CD4-positive, alpha-beta T cell (primary cell): ENCODE measurements at regions not wholly inside any gene's neighbourhood (a gene's known extent, or its start where the extent isn't known, plus 50 kb on each side); places are given as distances from the start of the nearest gene placed in this dataset.

Experiments used
- ATAC-seq: fragments of 200-7000 bp; cut with Tn5 transposase; one replicate; pipeline ENCODE4 v1.10.0; 2022; ENCODE audit warnings: mild to moderate bottlenecking; ENCODE audit not compliant: poor library complexity
- CTCF ChIA-PET: fragments of 350-600 bp; sonication (Branson Sonifier 250); formaldehyde crosslinking; loops from one replicate; lab custom pipeline; 2021; ENCODE audit warnings: antibody characterized with exemption, inconsistent platforms; lab: Charles Lee
- POLR2A ChIA-PET: fragments of 350-600 bp; sonication (Branson Sonifier 250); formaldehyde crosslinking; loops from one replicate; lab custom pipeline; 2021; ENCODE audit warnings: antibody characterized with exemption, inconsistent platforms; lab: Charles Lee
- DNase-seq, 14 experiments: peaks; one replicate each; pipeline ENCODE4 v3.0.0-alpha.2; 2013 to 2020; ENCODE audit warnings: mixed read lengths in 2 of 14
- H3K27ac ChIP-seq, 2 donors: one replicate each; pipeline versions ENCODE4 v1.5.1 to v1.7.0; 2013; ENCODE audit warnings: low read length in 2 of 2, low read depth in 1 of 2, mild to moderate bottlenecking in 1 of 2
- H3K27me3 ChIP-seq, 2 experiments: 1 replicate in 1 of 2; 2 replicates in 1 of 2; pipeline versions ENCODE4 v1.6.1 to v1.7.0; 2013; ENCODE audit warnings: low read length in 2 of 2, control low read depth in 1 of 2, mild to moderate bottlenecking in 1 of 2, moderate library complexity in 1 of 2; ENCODE audit not compliant: insufficient read depth in 2 of 2, control insufficient read depth in 1 of 2
- H3K36me3 ChIP-seq: one replicate; pipeline ENCODE4 v1.6.1; 2013; ENCODE audit warnings: low read length, control low read depth; ENCODE audit not compliant: insufficient read depth
- H3K4me1 ChIP-seq: one replicate; pipeline ENCODE4 v1.6.1; 2013; ENCODE audit warnings: low read length, control low read depth; ENCODE audit not compliant: insufficient read depth
- H3K4me3 ChIP-seq: one replicate; pipeline ENCODE4 v1.5.1; 2013; ENCODE audit warnings: mild to moderate bottlenecking, low read length, moderate library complexity
- H3K9me3 ChIP-seq, 2 experiments: 1 replicate in 1 of 2; 2 replicates in 1 of 2; pipeline versions ENCODE4 v1.6.1 to v1.7.0; 2013; ENCODE audit warnings: low read length in 2 of 2, mild to moderate bottlenecking in 2 of 2, control low read depth in 1 of 2, moderate library complexity in 1 of 2; ENCODE audit not compliant: control insufficient read depth in 1 of 2, insufficient read depth in 1 of 2
- H3K27ac Mint-ChIP-seq: one replicate; pipeline ENCODE4 v1.8.0; 2020; ENCODE audit warnings: mixed read lengths
- H3K27me3 Mint-ChIP-seq: one replicate; pipeline ENCODE4 v1.8.0; 2021; ENCODE audit warnings: mixed read lengths
- H3K36me3 Mint-ChIP-seq: one replicate; pipeline ENCODE4 v1.8.0; 2021; ENCODE audit warnings: low read depth, mixed read lengths
- H3K4me1 Mint-ChIP-seq: one replicate; pipeline ENCODE4 v1.8.0; 2021; ENCODE audit warnings: low read depth, mixed read lengths
- H3K4me3 Mint-ChIP-seq: one replicate; pipeline ENCODE4 v1.8.0; 2020; ENCODE audit warnings: mild to moderate bottlenecking, mixed read lengths
- H3K9me3 Mint-ChIP-seq: one replicate; pipeline ENCODE4 v1.8.0; 2020; ENCODE audit warnings: mixed read lengths
- CTCF ChIP-seq: fragments of 200-600 bp; IDR thresholded peaks from one replicate; pipeline ENCODE4 v1.8.0; 2022; ENCODE audit warnings: antibody characterized with exemption, mild to moderate bottlenecking
- intact Hi-C, 2 experiments: fragments of 100-400 bp; cut with DNase I in 1 of 2; cut with micrococcal nuclease in 1 of 2; formaldehyde crosslinking; loops; one replicate each; pipeline versions ENCODE4 v1.15.1 to v1.9.0; 2023 to 2025; cut with DNase I, micrococcal nuclease

GRCh38 chr1:5250336-5250735 is 595.9 kb downstream of the AJAP1 start:
- peaks cover 4% of the 10 kb centered on the region for H3K27me3 Mint-ChIP-seq
- Histone ChIP-seq H3K36me3 (no peaks in the 10 kb centered on the region), H3K4me1 (no peaks in the 10 kb centered on the region), H3K4me3 (no peak overlapping the region), H3K27ac (no peak overlapping the region), H3K27me3 (peaks cover 0 to 2% of the 10 kb centered on the region in 2 experiments), H3K9me3 (peaks cover 0 to 3% of the 10 kb centered on the region in 2 experiments)
- no peak overlapping the region for H3K4me3 Mint-ChIP-seq
- no peaks in the 10 kb centered on the region for H3K4me1 Mint-ChIP-seq
- H3K27ac Mint-ChIP-seq, result no peak overlapping the region
- no peaks in the 10 kb centered on the region for H3K36me3 Mint-ChIP-seq
- no peak for TF ChIP-seq CTCF
- DNase-seq (no peak), ATAC-seq (no peak)
- no peaks in the 10 kb centered on the region for H3K9me3 Mint-ChIP-seq
- POLR2A ChIA-PET, result no interaction called here
- intact Hi-C loops, result no loop called here
- CTCF ChIA-PET, result no interaction called here

GRCh38 chr1:5245348-5245747 is 590.9 kb downstream of the AJAP1 start:
- no peak overlapping the region for H3K27ac Mint-ChIP-seq

GRCh38 chr1:5244631-5245285 is 590.3 kb downstream of the AJAP1 start:
- intact Hi-C loops, result no loop called here
- H3K9me3 Mint-ChIP-seq, result no peaks in the 10 kb centered on the region
- H3K4me3 Mint-ChIP-seq, result no peak overlapping the region
- H3K4me1 Mint-ChIP-seq, result no peaks in the 10 kb centered on the region
- H3K36me3 Mint-ChIP-seq, result no peaks in the 10 kb centered on the region
- Histone ChIP-seq H3K27me3 (peaks cover 0 to 2% of the 10 kb centered on the region in 2 experiments), H3K4me3 (no peak overlapping the region), H3K36me3 (no peaks in the 10 kb centered on the region), H3K27ac (no peak overlapping the region), H3K4me1 (no peaks in the 10 kb centered on the region), H3K9me3 (peaks cover 0 to 6% of the 10 kb centered on the region in 2 experiments)
- ChIA-PET CTCF (no interaction called here), POLR2A (no interaction called here)
- peaks cover 4% of the 10 kb centered on the region for H3K27me3 Mint-ChIP-seq
- no peak overlapping the region for H3K27ac Mint-ChIP-seq
- no peak for TF ChIP-seq CTCF
- ATAC-seq (no peak), DNase-seq (no peak)

More at GRCh38 chr1:5245348-5245747, 590.9 kb downstream of the AJAP1 start:
- TF ChIP-seq CTCF, result no peak
- no peak overlapping the region for H3K27ac ChIP-seq
- H3K27me3 Mint-ChIP-seq, result peaks cover 4% of the 10 kb centered on the region
- no peak overlapping the region for H3K4me3 ChIP-seq
- H3K9me3 ChIP-seq, result peaks cover 0 to 2% of the 10 kb centered on the region in 2 experiments
- peaks cover 0 to 2% of the 10 kb centered on the region in 2 experiments for H3K27me3 ChIP-seq
- H3K4me3 Mint-ChIP-seq, result no peak overlapping the region
- no peaks in the 10 kb centered on the region for H3K4me1 ChIP-seq
- intact Hi-C loops, result no loop called here
- DNase-seq (no peak), ATAC-seq (no peak)
- POLR2A ChIA-PET, result no interaction called here
- CTCF ChIA-PET, result no interaction called here
- no peaks in the 10 kb centered on the region for H3K36me3 Mint-ChIP-seq
- no peaks in the 10 kb centered on the region for H3K9me3 Mint-ChIP-seq
- H3K36me3 ChIP-seq, result no peaks in the 10 kb centered on the region
- H3K4me1 Mint-ChIP-seq, result no peaks in the 10 kb centered on the region
